ENCODE measurements at regions not wholly inside any gene's neighbourhood (a gene's known extent, or its start where the extent isn't known, plus 50 kb on each side); places are given as distances from the start of the nearest gene placed in this dataset.
"Not testable (repeated sequence)": the region's sequence is repeated elsewhere in the genome, so short reads cannot be mapped to it uniquely, and the experiment has no call there.

GRCh38 chr5:91296674-91297143 is 86.4 kb downstream of the ARRDC3 start:
- no peak for DNase-seq (ENCODE audit: extremely low read depth, low read depth)
- TF ChIP-seq CTCF (IDR thresholded peaks at IDR 0.05; ENCODE audit: low read depth, low read length, missing control alignments): no peak
- no peak overlapping the region for H3K4me3 ChIP-seq (replicated peaks; ENCODE audit: low read depth, low read length)

DNA sequence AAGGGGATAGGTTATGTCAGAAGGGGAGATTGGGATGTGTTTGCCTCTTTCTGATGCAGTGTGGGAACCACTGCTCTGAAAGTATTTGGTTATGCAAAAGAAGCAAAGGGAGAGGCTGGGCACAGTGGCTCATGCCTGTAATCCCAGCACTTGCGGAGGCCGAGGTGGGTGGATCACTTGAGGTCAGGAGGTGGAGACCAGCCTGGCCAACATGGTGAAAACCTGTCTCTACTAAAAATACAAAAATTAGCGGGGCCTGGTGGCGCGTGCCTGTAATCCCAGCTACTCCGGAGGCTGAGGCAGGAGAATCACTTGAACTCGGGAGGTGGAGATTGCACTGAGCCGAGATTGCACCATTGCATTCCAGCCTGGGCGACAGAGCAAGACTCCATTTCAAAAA is 87.0 kb downstream of the ARRDC3 start:
- not testable (repeated sequence) for DNase-seq (ENCODE audit: extremely low read depth, low read depth); H3K4me3 ChIP-seq (replicated peaks; ENCODE audit: low read depth, low read length)

DNA sequence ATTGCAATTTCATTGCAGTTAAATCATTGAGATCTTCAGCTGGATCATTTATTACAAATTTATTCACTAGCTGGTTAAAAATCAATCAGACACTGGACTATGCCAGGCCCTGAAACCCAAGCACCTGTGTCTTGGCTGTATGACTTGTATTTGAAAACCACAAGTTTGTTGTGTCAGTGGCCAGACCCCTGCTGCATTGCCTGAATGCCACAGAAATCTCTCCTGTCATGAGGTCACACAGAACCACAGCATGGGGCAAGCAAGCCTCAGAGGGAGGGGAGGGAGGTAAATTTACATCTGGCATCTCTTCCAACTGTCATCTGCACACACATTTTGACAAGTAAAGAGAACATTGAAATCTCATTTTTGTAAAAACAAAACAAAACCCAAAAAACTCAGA is 90.0 kb downstream of the ARRDC3 start:
- TF ChIP-seq CTCF (IDR thresholded peaks at IDR 0.05; ENCODE audit: low read depth, low read length, missing control alignments): no peak
- DNase-seq (ENCODE audit: extremely low read depth, low read depth): no peak
- no peak overlapping the region for H3K4me3 ChIP-seq (replicated peaks; ENCODE audit: low read depth, low read length)

DNA sequence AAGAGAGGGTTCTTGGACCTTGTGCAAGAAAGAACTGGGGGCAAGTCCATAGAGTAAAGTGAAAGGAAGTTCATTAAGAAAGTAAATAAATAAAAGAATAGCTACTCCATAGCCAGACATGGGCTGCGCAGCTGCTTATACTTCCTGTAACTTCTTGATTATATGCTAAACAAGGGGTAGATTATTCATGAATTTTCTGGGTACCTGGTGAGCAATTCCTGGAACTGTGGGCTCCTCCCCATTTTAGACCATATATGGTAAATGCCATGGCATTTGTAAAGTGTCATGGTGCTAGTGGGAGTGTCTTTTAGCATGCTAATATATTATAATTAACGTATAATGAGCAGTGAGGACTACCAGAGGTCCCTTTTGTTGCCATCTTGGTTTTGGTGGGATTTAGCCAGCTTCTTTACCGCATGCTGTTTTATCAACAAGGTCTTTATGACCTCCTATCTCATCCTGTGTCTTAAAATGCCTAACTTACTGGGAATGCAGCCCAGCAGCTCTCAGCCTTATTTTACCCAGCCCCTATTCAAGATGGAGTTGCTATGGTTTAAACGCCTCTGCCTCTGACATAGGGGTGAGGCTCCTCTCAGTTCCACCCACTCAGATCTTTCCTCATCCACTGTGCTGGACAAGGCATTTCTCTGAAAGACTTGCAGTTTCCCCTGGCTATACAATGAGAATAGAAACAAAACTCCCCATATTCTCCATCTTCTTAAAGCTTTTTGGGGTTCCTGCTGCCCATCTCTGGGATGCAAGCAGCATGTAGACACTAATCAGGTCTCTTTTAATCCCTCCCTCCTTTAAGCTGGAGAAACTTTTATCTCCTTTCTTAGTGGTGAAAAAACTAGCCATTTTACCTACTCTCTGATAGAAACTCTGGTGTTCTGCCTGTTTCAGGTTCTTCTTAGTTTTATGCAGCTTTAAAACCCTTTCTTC is 91.2 kb downstream of the ARRDC3 start:
- DNase-seq (ENCODE audit: extremely low read depth, low read depth): no peak
- no peak for TF ChIP-seq CTCF (IDR thresholded peaks at IDR 0.05; ENCODE audit: low read depth, low read length, missing control alignments)
- H3K4me3 ChIP-seq (replicated peaks; ENCODE audit: low read depth, low read length): no peak overlapping the region

GRCh38 chr5:91288118-91288916 is 94.8 kb downstream of the ARRDC3 start:
- no peak for TF ChIP-seq CTCF (IDR thresholded peaks at IDR 0.05; ENCODE audit: low read depth, low read length, missing control alignments)
- H3K4me3 ChIP-seq (replicated peaks; ENCODE audit: low read depth, low read length): no peak overlapping the region
- peak; percentile 33 for DNase-seq (ENCODE audit: extremely low read depth, low read depth)

DNA sequence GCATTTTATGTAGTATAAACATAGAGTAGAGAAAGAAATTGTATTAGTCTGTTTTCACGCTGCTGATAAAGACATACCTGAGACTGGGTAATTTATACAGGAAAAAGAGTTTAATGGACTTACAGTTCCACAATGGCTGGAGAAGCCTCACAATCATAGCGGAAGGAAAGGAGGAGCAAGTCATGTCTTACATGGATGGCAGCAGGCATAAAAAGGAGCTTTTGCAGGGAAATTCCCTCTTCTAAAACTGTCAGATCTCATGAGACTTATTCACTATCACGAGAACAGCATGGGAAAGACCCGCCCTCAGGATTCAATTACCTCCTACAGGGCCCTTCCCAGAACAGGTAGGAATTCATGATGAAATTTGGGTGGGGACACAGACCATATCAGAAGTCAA is 98.1 kb downstream of the ARRDC3 start:
- H3K4me3 ChIP-seq (replicated peaks; ENCODE audit: low read depth, low read length); DNase-seq (ENCODE audit: extremely low read depth, low read depth): not testable (repeated sequence)

DNA sequence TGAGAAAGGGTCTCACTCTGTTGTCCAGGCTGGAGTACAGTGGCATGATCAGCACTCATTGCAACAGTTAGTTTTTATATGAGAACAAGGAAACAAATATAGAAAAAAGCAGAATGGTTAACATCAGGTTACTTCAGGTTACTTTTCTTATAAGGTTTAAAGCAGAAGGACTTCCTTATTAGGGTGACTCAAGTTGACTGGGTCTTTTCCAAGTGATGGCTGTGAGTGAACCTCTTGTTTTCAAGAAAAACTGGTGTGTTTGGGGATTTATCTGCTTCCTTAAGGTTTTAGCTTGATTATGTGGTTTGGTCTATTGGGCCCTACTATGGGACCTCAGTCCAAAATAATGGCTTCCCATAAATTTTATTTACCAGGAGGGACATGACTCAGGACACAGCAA is 99.2 kb downstream of the ARRDC3 start:
- no peak overlapping the region for H3K4me3 ChIP-seq (replicated peaks; ENCODE audit: low read depth, low read length)
- no peak for TF ChIP-seq CTCF (IDR thresholded peaks at IDR 0.05; ENCODE audit: low read depth, low read length, missing control alignments)
- DNase-seq (ENCODE audit: extremely low read depth, low read depth): no peak

All from HFF-Myc (cell line).